ENCODE measurements at regions not wholly inside any gene's neighbourhood (a gene's known extent, or its start where the extent isn't known, plus 50 kb on each side); places are given as distances from the start of the nearest gene placed in this dataset.

GRCh38 chr3:148026009-148026588 lies 616.9 kb downstream of the ZIC1 start:
- TF ChIP-seq CTCF (IDR thresholded peaks at IDR 0.05) = no peak

GRCh38 chr3:148030975-148031374 lies 621.8 kb downstream of the ZIC1 start:
- no peak for TF ChIP-seq CTCF (IDR thresholded peaks at IDR 0.05)

- no peak for TF ChIP-seq CTCF (IDR thresholded peaks at IDR 0.05)
Measured at GRCh38 chr3:148034353-148034752, 625.2 kb downstream of the ZIC1 start.

GRCh38 chr3:148036331-148036876 lies 627.2 kb downstream of the ZIC1 start:
- TF ChIP-seq CTCF (IDR thresholded peaks at IDR 0.05) = no peak

DNA sequence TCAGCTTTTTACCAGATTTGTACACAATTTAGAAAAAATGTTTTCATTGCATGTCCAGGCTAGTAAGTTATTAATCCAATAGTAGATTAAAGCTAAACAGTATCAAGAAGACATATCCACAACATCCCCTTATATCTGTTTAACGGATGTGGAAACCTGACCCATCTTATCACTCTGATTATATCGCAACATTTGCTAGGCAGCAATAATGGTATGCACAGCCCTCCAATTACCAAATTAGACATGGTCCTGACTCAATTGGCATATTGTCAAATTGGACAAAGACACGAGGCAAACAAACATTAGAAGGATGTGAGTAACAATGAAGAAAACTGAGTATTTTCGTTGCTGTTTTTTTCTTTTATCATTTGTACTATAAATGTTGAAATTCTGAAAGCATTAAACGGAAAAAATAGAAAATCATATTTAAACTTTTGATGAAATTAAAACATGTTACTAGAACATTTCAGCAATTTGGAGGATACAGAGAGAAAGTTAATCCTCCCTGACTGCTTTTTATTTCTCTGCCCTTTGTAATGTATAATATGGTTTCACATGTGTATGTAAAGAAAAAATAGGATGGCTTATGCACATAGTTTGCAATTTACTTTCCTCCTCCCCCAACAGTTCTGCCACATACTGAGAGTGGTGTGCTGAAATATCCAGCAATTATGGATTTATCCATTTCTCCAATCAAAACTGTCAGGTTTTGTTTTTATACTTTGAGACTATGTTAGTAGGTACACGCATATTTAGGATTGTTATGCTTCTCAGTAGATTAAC lies 633.7 kb downstream of the ZIC1 start:
- TF ChIP-seq CTCF (IDR thresholded peaks at IDR 0.05) = no peak

DNA sequence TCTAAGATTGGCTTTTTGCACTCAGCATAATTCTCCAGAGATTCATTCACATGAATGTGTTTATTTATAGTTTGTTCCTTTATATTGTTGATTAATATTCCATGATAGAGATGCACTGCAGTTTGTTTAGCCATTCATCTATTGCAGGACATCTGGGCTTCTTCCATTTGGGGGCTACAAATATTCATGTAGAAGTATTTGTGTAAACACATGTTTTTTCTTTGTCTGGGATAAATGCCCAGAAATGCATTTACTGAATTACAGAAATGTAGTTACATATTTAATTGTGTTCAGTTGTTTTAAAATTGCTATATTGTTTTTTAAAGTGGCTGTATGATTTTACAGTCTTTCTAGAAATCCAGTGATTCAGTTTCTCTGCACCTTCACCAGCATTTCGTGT lies 635.0 kb downstream of the ZIC1 start:
- TF ChIP-seq CTCF (IDR thresholded peaks at IDR 0.05) = no peak

DNA sequence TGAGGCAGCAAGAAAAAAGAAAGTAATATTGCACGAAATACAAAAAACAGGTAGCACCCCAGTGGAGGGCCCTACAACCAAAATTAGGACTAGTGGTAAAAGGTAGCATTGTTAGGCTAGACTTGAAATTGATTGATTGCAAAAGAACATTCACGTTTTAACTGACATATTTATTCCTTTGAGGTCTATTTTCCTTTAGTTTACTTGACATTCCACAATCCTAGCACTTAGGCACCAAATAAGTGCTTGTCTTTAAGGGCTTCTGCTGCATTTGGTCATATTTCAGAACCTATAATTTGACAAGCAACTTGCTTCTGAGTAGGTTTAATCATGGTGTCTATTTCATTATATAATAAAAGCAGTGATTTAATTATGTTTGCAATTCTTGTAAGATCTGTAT lies 642.7 kb upstream of the AGTR1 start:
- TF ChIP-seq CTCF (IDR thresholded peaks at IDR 0.05) = no peak
